GM19324 (cell line): ENCODE measurements at regions not wholly inside any gene's neighbourhood (a gene's known extent, or its start where the extent isn't known, plus 50 kb on each side); places are given as distances from the start of the nearest gene placed in this dataset.
"Not testable (repeated sequence)": the region's sequence is repeated elsewhere in the genome, so short reads cannot be mapped to it uniquely, and the experiment has no call there.

Source experiments
- ATAC-seq: cut with Tn5 transposase; IDR thresholded peaks from one replicate; pipeline ENCODE4 v1.9.1; 2021; ENCODE audit warnings: mild to moderate bottlenecking, moderate library complexity; ENCODE audit not compliant: unreplicated experiment, low FRiP score

DNA sequence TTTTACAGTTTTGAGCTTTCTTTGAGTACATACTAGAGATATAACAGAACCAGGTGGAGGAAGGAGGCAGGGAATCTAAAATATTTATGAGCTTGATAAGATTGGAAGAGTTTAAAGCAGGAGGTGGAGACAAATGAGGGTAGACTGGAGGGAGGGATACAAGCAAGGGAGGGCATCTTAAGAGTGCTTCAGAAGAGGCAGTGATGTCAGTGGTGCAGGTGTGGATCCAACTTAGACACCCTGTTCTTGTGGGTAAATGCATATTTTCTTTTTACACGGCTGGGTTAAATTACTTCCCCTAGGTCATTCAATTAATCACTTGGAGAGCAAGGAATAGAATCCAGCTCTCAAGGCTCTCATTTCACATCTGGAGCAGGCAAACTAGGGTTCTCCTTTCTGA, 146.1 kb upstream of the LRIG3 start:
- ATAC-seq: no peak

DNA sequence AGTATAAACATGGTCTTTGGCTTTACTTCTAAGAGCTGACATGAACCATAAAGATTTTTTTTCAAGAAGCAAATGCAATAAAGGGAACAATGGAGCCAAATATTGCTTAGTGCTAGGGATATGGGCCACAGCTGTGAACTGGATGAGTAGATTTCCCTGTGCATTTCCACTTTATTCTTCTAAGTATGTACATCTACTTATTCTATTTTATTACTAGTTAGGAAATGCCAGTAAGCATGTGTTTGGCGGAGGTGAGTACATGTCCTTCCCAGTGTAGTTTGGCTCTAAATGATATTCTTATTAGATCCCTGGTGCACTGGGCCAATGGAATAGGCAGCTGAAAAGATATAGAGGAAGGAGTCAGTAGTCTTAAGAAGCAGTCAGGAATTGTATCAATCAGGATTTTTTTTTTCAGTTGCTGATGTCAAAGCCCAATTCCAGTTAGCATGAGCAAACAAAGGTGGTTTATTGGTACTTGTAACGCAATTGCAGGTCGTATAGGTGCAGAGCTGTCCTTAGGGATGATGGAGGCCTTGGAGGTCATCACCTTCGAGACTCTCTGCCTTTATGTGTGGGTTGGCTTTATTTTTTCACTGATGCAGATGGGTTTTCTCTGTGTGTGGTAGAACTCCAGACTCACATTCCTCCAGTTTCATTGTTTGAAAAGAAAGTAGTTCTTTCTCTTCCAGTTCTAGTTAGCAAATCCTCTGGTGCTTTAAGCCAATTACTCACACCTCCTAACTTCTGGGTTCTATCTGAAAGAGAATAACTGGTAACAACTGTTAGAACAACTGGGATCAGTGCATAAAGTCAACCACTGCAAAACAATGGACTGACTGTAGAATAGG, 139.0 kb upstream of the LRIG3 start:
- no peak for ATAC-seq

DNA sequence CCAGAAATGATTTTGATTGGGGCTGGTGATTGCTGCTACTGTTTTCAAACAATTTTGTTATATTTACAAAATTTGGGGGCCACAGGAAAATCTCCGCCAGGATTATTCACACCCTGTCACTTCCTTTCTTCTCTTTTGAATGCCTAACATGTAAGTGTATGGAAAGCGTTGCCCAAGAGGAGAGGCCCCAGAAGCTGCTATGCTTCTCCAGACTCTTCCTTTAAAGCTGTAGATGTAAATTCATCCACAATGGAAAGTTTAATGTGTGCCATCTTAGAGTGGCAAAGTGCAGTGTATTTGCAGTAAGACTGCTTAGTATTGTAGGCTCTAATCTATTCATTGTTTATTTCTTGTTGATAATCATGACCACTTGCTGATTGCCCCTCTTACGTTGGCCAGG, 136.7 kb upstream of the LRIG3 start:
- ATAC-seq: no peak

DNA sequence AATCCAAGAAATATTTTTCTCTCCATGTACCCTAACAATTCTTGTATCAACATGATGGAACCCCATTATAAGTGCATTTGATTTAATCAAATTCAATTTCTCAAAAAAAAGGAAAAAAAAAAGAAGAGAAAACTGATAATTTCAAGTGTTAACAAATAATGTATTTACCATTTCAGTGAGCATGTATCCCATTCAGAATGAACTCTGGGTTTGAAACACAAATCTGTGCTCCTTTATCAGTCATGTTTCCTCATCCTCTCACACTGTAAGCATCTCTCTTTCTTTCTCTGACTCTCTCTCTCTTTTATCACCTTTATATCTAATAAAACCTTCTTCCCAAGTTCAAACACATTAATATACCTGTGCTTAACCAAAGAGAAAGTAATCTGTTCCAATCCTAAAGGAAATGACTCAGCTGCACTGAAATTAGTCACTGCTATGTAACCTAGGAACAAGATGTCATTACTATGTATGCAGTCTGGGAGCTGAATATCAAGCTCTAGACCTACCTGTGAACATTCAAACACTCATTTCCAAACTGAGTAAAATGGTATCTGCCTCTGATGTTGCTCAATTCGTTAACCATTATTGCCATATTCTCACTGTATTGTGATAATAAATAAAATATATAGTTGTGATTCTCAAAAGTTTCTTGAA, 135.0 kb upstream of the LRIG3 start:
- ATAC-seq: no peak

DNA sequence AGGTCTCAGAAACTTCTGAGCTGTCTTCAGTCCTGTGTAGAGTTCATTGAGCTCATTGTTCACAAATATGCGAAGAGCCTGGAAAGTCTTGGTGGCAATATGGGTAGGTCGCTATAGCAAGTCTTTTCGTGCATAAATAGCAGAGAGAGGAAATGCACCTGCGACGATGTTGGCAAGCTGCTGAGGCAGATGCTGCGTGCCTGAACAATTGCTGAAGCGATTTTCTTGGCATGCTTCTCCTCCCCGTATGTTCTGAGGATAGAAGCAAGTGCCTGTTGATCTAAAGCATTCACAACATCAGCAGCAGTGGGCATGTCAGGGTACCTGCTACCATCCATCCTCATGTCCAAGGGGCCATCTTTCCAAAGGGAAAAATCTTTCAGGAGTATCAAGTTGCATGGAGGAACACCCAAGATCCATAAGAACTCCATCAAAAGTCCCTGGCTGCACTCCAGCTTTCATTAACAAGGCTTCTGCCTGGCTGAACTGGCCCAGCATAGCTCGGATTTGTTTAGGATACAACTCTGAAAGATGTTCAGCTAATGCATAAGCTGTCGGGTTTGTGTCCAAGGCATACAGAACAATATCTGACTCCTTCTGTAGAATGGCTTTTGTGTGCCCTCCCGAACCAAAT, 133.1 kb upstream of the LRIG3 start:
- ATAC-seq: not testable (repeated sequence)

DNA sequence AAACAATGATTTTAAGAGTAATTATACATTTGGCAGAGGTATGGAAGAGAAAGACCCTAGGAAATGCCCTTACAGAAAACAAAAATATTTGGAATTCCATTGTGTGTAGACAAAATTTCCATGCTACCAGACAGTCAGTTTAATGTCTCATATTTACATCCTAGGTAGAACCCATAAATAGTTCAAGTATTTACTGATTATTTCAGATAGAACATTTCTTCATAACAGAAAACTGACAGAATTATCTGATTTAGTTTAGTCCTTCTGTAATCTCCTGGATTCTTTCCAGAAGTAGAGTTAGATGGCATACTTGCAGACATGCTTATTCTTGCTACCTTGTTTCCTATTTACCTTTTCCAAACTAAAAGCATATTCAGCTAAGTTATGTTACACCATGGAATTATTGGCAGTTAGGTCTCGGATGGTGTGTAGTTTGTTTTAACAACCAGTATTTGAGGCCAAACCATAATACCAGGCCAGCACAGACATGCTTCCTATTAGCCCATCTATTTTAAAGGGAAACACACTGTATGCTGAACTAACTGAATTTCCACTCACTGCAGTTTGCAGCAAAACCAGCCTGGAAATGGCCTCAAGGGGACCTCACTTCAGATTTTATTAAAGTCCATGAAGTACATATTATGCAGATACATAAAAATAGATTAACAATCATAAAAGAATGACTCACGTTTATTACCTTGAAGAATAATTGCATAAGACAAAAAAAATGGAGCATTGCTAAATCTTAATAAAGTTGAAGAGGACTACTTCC, 126.6 kb upstream of the LRIG3 start:
- ATAC-seq: no peak

DNA sequence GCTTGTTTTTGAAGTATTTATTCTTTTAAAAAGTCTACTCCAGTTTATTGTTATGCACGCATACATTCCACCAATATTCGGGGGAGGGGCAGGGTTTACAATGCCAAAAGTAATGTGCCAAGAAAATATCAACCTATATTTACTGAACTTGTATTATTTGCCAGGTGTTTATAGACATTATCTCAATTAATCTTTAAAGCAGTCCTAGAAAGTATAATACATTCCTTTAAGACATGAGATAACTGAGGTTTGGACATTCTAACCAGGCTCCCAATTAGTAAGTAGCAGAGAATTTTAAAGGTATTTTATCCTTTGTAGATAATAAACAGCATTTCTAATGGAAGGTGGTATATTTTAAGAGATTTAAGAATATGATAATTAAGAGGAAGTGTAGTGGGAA, 124.5 kb upstream of the LRIG3 start:
- ATAC-seq: no peak

DNA sequence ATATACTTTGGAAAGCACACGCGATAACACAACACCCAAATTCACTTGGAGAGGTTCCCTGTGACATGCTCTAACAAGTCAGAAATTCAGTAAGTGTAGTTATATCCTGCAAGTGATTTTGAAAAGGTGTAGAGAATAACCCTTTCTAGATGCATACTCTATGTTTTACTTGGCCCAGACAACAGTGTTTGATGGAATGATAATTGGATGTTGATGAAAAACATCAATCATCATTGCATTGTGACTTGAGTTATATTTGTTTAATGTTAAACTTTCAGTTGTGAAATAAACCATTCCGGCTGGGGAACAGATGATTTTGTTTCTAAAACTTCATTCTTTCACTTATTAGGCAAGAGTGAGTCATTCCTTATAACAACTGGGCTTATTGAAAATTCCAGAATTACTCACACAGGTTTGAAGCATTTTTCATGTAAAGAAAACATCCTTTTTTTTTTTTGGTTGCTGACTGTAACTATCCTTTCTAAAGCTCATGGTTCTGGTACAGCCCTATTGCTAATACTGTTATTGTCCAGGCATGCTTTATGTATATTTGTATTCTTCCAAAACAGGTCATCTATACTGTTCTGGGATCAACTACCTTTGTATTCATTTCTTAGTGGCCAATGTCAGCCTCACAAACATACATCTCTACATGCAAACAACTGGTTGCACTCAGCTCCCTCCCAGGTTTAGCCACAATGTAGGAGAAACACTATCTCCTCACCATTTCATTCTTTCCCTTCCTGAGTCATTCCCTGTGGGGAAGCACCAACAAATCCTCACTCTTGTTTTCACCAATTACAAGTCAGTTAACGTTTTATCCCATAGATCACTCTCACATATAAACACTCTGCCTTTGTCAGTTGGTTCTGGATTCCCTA, 121.2 kb upstream of the LRIG3 start:
- ATAC-seq: no peak

DNA sequence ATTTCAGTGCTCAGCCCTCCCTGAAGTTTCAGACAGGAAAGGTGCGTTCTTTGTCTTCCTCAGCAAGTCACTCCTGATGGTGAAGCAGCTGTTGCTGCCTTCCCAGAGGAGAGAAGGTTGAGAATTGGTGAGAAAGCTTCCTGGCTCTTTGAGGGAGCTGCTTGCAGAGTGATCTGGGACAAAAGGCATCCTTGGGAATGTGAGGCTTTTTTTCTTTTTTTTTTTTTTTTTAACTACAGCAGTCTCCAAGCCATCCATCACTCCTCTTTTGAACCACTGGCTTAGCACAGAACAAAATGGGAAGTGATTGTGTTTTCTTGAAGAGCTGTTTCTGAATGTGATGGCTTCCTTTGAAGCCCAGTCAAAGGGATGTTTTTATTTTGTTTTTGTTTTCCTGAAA, 120.4 kb upstream of the LRIG3 start:
- ATAC-seq: no peak

DNA sequence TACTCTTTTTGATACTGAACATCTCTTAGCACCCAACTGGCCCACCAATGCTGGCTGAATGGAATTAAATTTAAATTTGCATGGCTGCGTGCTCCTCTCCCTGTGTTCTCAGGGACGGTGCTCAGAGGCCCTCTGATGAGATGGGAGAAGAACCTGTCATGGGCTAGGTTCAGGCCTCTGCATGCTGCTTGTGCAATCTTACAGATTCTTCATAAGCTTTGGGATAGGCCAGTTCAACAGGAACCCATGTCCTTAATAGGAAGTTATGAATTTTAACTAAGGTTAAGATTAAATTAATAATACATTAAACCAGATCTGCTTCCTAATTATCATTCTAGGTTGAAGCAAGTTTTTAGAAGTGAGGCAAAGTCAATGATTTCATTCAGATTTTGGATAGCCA, 119.7 kb upstream of the LRIG3 start:
- no peak for ATAC-seq

DNA sequence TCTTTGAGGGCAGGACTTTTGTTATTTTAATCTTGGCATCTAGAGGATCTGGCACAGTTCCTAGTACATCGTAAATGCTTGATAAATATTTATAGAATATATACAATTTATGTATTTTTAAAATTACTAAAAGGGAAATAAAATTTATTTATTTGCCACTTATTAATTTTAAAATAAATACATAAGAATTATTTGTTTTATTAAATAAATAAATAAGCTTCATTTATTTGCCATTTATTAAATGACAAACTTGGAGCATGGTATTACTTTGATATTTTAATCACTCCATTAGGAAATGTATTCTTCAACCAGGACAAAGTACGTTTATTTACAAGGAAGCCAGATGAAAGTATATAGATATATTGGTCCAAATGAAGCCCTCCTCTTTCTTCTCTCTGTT, 118.7 kb upstream of the LRIG3 start:
- ATAC-seq: no peak

DNA sequence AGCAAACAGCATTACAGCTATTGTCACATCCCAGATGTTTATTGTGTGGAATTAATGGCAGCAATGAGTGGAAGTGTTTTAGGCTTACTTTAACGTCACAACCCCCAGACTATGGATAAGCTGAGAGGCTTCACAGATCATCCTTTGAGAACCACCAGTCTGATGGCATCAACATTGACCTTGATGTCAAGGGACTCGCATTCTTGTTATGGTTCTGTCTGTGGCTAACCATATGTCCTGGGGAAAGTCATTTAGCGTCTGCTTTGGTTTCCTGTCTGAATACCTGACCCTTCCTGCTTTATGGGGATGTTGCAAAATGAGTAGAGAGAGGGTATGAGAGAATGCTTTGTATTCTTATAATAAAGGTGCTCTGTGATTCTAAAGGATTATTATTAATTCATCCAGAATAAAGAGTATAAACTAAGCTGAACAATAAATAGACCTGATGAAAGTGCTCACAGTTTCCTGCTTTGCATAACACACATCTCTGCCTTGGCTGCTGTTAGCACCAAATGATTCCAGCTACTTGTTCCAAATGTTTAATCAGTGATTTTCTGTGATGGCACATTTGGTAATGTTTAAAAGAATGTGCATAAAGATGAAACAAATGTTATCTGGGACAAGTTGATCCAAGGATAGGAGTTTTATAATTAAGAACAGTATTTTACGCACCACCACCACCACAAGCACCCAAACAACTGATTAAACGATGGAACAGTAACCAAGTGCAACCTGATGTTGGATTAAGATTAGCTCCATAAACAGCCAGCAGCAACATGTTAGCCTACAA, 116.9 kb upstream of the LRIG3 start:
- no peak for ATAC-seq

DNA sequence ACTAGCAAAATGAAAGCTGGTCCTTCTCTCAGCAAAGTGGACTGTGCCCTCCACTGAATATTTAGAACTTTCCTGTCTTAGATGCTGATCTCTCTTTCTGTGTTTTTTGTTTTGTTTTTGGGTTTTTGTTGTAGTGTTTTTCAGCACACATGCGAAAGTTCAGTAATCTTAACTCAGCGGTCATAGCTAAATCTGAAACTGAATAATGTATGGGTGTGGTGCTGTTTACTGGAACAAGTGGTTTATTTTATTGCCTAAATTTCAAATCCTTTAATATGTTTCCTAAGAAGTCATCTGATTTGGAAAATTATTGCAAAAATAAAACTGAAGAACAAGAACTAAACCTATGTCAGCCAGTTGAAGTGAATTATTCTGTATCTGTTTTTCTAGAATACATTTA, 116.0 kb upstream of the LRIG3 start:
- ATAC-seq: no peak

DNA sequence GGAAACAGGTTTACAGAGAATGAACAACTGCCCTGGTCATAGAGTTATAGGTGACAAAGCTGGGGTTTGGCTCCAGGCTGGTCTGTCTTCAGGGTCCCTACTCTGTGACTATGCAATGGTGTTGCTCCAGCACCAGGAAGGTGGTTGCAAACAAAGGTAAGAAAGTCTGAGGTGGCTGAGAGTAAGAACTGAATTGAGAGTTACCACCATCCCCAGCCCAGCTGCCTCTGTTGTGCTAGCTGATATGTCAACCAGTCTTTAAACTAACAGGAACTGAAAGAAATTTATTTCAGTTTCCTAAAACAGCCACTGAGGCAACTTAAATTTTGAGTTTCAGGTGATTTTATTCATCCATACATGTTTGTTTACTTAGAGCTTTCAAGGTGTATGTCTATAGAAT, 111.0 kb upstream of the LRIG3 start:
- no peak for ATAC-seq

DNA sequence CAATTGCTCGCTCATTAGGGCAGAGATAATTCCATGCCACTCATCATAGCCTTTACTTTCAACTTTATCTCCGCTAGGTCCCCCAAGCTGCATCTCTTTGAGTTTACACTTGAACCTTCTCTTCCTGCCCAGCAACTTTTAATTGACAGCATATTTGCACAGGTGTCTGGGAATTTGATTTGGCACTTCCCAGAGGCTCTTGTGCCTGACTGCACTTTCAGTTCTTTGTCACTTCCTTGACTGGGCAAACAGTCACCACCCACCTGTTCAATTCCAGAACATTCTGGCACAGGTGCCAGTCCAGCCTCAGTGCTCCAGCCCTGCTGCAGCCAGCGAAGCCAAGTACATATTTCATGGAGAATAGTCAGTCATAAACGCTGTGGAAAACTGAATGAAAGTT, 110.1 kb upstream of the LRIG3 start:
- no peak for ATAC-seq

DNA sequence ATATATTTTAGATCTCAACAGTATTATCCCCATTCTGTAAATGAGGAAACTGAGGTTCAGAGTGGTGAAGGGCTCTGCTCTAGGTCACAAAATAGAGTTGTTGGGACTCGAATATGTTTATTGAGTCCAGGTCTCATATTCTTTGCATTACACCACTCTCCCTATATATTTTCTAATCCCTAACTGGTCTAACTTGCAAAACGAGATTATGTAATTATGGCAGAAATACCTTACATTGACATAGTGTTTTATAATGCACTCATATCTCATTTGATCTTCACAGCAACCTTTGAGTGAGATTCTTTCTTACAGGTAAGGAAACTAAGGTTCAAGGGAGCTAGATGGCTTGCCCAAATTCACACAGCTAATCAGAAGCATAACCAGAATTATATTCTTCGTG, 106.9 kb upstream of the LRIG3 start:
- ATAC-seq: no peak

DNA sequence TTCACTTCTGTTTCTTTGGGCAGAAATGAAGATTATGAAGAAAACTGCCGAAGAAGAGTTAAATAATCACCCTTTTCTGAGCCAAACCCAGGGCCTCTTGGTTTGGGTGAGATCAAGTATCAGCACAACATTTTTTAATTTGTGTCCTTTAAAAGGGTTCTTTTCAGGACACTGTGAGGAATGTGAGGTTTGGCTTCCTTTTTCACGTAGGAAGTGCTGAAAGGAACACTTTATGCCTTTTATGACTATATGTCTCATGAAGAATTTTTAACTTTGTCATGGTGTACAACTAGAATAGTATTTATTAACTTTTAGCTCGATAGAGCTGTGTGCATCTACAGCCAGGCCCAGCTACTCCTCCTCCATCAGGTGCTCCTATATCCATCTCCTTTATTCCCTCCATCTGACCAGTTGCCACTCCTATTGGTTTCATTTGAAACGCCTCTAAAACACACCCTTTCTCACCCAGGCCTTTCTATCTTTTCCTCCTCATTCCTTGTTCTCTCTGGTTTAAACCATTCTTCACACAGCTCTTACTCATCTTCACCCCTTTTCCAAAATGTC, 103.6 kb upstream of the LRIG3 start:
- no peak for ATAC-seq

DNA sequence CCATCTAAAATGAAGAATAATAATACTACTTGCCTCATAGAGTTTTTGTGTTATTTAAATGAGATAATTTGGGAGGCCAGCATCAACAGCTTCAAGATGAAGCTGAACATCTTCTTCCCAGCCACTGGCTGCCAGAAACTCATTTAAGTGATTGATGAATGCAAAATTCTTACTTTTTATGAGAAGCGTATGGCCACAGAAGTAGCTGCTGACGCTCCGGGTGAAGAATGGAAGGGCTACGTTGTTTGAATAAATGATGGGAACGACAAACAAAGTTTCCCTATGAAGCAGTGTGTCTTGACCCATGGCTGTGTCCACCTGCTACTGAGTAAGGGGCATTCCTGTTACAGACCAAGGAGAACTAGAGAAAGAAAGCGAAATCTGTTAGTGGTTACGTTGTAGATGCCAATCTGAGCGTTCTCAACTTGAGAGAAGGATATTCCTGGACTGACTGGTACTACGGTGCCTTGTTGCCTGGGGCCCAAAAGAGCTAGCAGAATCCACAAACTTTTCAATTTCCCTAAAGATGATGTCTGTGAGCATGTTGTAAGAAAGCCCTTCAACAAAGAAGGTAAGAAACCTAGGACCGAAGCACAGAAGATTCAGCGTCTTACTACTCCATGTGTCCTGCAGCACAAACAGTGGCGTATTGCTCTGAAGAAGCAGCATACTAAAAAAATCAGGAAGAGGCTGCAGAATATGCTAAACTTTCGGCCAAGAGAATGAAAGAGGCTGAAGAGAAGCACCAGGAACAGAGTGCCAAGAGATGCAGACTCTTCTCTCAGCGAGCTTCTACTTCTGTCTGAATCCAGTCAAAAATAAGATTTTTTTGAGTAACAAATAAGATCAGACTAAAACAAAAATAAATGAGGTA, 100.0 kb upstream of the LRIG3 start:
- no peak for ATAC-seq
